SK-N-SH (cell line): ENCODE measurements at regions not wholly inside any gene's neighbourhood (a gene's known extent, or its start where the extent isn't known, plus 50 kb on each side); places are given as distances from the start of the nearest gene placed in this dataset.

Source experiments
- CTCF ChIA-PET: fragments of 300-600, 350-600 bp; formaldehyde crosslinking; extraction: SDS; loops from one replicate; lab custom pipeline; 2021; lab: Yijun Ruan, JAX
- POLR2A ChIA-PET: fragments of 350-600 bp; sonication (Branson Sonifier 250); formaldehyde crosslinking; extraction: SDS; loops from one replicate; lab custom pipeline; 2020; ENCODE audit warnings: antibody characterized with exemption, inconsistent platforms; lab: Yijun Ruan, JAX
- DNase-seq: peaks from one replicate; pipeline ENCODE4 v3.0.0; 2012
- H2AFZ ChIP-seq: fragments of 200-600 bp; sonication (generic); 2 replicates; pipeline ENCODE4 v1.8.1; 2016; ENCODE audit warnings: antibody characterized with exemption, mild to moderate bottlenecking, low read depth
- H3F3A ChIP-seq: fragments of 200-600 bp; sonication (generic); replicated peaks from 2 replicates; pipeline ENCODE3; 2016; ENCODE audit warnings: antibody characterized with exemption, mild to moderate bottlenecking; ENCODE audit not compliant: insufficient read depth
- H3K27ac ChIP-seq, 2 experiments: fragments of 200-500 bp in 1 of 2; fragments of 200-600 bp in 1 of 2; sonication (Bioruptor generic) in 1 of 2; sonication (generic), shearing (Covaris generic) in 1 of 2; 2 replicates each; pipeline versions ENCODE4 v1.5.1 to v1.6.1; 2014 to 2016; ENCODE audit warnings: low read depth in 2 of 2, inconsistent platforms in 1 of 2, low read length in 1 of 2, mild to moderate bottlenecking in 1 of 2, mixed read lengths in 1 of 2
- H3K27me3 ChIP-seq: fragments of 200-600 bp; sonication (generic), shearing (Covaris generic); 2 replicates; pipeline ENCODE4 v1.6.1; 2016; ENCODE audit warnings: mixed run types; ENCODE audit not compliant: insufficient read depth
- H3K36me3 ChIP-seq, 2 experiments: fragments of 200-500 bp in 1 of 2; fragments of 200-600 bp in 1 of 2; sonication (Bioruptor generic) in 1 of 2; sonication (generic) in 1 of 2; replicated peaks in 1 of 2; 2 replicates each; pipeline versions ENCODE3 to v1.5.1; 2014 to 2016; ENCODE audit warnings: low read length in 1 of 2, mild to moderate bottlenecking in 1 of 2; ENCODE audit not compliant: insufficient read depth in 2 of 2, control insufficient read depth in 1 of 2
- H3K4me1 ChIP-seq, 2 experiments: fragments of 200-500 bp in 1 of 2; fragments of 200-600 bp in 1 of 2; sonication (Bioruptor generic) in 1 of 2; sonication (generic), shearing (Covaris generic) in 1 of 2; 2 replicates each; pipeline versions ENCODE4 v1.5.1 to v1.6.1; 2014 to 2016; ENCODE audit warnings: low read depth in 1 of 2, low read length in 1 of 2, mixed run types in 1 of 2; ENCODE audit not compliant: insufficient read depth in 2 of 2, control insufficient read depth in 1 of 2
- H3K4me2 ChIP-seq: fragments of 200-600 bp; sonication (generic), shearing (Covaris generic); 2 replicates; pipeline ENCODE4 v1.6.1; 2017; ENCODE audit warnings: mixed run types
- H3K4me3 ChIP-seq, 2 experiments: fragments of 200-500 bp in 1 of 2; fragments of 200-600 bp in 1 of 2; sonication (Bioruptor generic) in 1 of 2; sonication (generic), shearing (Covaris generic) in 1 of 2; 2 replicates each; pipeline versions ENCODE4 v1.5.1 to v1.8.1; 2014 to 2016; ENCODE audit warnings: low read depth in 2 of 2, inconsistent platforms in 1 of 2, low read length in 1 of 2, mild to moderate bottlenecking in 1 of 2, mixed read lengths in 1 of 2, moderate library complexity in 1 of 2
- H3K79me2 ChIP-seq: fragments of 200-600 bp; sonication (generic); 2 replicates; pipeline ENCODE4 v1.8.1; 2017; ENCODE audit warnings: mild to moderate bottlenecking; ENCODE audit not compliant: insufficient read depth
- H3K9ac ChIP-seq: fragments of 200-600 bp; sonication (generic); 2 replicates; pipeline ENCODE4 v1.6.1; 2017; ENCODE audit warnings: mixed run types
- H3K9me2 ChIP-seq: fragments of 200-600 bp; sonication (generic); 2 replicates; pipeline ENCODE4 v1.6.1; 2017; ENCODE audit warnings: mixed run types
- H3K9me3 ChIP-seq: fragments of 200-600 bp; sonication (generic); 2 replicates; pipeline ENCODE4 v1.6.1; 2017; ENCODE audit warnings: mixed run types, mild to moderate bottlenecking, moderate library complexity
- H4K20me1 ChIP-seq: fragments of 200-600 bp; sonication (generic); 2 replicates; pipeline ENCODE4 v1.6.1; 2017; ENCODE audit warnings: mild to moderate bottlenecking, mixed run types; ENCODE audit not compliant: insufficient read depth
- EP300 ChIP-seq, 2 experiments: IDR thresholded peaks; 2 replicates each; pipeline versions ENCODE4 v1.4.0 to v1.6.1; 2012; ENCODE audit warnings: borderline replicate concordance in 1 of 2, low read depth in 1 of 2, low read length in 1 of 2
- EZH2phosphoT487 ChIP-seq: fragments of 200-600 bp; sonication (generic); IDR thresholded peaks from 2 replicates; pipeline ENCODE4 v1.6.1; 2017; ENCODE audit warnings: low read depth, mixed run types, mild to moderate bottlenecking, antibody characterized with exemption, moderate library complexity, borderline replicate concordance
- FOXM1 ChIP-seq: IDR thresholded peaks from 2 replicates; pipeline ENCODE4 v1.4.0; 2012; ENCODE audit warnings: low read depth, mild to moderate bottlenecking
- GABPA ChIP-seq: IDR thresholded peaks from 2 replicates; pipeline ENCODE4 v1.4.0; 2012; ENCODE audit warnings: low read depth, mild to moderate bottlenecking
- MXI1 ChIP-seq: IDR thresholded peaks from 2 replicates; pipeline ENCODE4 v1.6.1; 2012; ENCODE audit warnings: mild to moderate bottlenecking, low read depth, low read length, improper control_type of control experiment
- NRF1 ChIP-seq: IDR thresholded peaks from 2 replicates; pipeline ENCODE4 v1.6.1; 2012; ENCODE audit warnings: low read depth, mild to moderate bottlenecking, low read length
- POLR2AphosphoS5 ChIP-seq: IDR thresholded peaks from 2 replicates; pipeline ENCODE4 v1.6.1; 2012; ENCODE audit warnings: low read depth, low read length
- RFX5 ChIP-seq: IDR thresholded peaks from 2 replicates; pipeline ENCODE4 v1.6.1; 2012; ENCODE audit warnings: mild to moderate bottlenecking, improper control_type of control experiment, low read length
- TAF1 ChIP-seq: IDR thresholded peaks from 2 replicates; pipeline ENCODE4 v1.6.1; 2012; ENCODE audit warnings: low read depth, mild to moderate bottlenecking, low read length, moderate library complexity, borderline replicate concordance
- TCF12 ChIP-seq: IDR thresholded peaks from 2 replicates; pipeline ENCODE4 v1.4.0; 2012
- TEAD4 ChIP-seq: IDR thresholded peaks from 2 replicates; pipeline ENCODE4 v1.4.0; 2012; ENCODE audit warnings: mild to moderate bottlenecking, borderline replicate concordance; ENCODE audit not compliant: insufficient read depth
- WGBS: methylation state at CpG from one replicate; pipeline ENCODE4 v1.1.6; 2017; ENCODE audit warnings: low lambda C conversion rate; 5-methylcytosine and 5-hydroxymethylcytosine counted together
- TF ChIP-seq, protein P1 (sequence below): IDR thresholded peaks from 2 replicates; pipeline ENCODE4; 2012
- TF ChIP-seq, protein P2 (sequence below): fragments of 200-600 bp; sonication (generic); IDR thresholded peaks from 2 replicates; pipeline ENCODE4 v1.6.1; 2017; ENCODE audit warnings: antibody characterized with exemption, mild to moderate bottlenecking, moderate library complexity

DNA sequence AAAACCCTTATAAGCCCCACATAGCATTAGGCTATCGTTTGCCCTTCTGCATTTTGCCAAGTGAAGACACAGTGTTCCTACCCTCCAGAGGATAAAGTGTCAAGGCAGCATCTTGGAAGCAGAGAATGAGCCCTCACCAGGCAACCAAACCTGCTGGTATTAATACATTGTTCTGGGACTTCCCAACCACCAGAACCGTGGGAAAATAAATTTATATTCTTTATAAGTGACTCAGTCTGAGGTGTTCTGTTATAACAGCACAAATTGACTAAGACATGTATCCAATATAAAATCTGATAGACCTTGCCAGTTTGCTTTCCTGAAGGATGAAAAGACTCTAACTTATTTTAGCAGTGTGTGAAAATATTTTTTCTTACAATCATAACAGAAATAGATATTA is 792.5 kb upstream of the LRRC4C start:
- POLR2A ChIA-PET = no interaction called here
- no peak for DNase-seq

DNA sequence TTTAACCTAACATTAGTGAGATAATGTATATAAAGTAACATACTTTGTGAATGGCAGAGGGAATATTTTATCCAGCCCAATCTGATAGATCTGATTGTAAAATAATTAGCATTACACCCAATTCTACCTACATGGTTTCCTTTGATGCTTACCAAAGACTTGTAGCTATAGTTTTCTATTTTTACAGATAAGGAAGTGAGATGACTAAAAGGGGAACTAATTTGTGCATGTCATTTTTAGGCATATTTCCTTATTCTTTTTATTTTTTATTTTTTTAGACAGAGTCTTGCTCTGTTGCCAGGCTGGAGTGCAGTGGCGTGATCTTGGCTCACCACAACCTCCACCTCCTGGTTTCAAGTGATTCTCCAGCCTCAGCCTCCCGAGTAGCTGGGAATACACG is 793.7 kb upstream of the LRRC4C start:
- Histone ChIP-seq H3K4me1 (no peaks in the 10 kb centered on the region), H3K36me3 (no peaks in the 10 kb centered on the region), H3K9me2 (no peaks in the 10 kb centered on the region), H3K79me2 (no peaks in the 10 kb centered on the region), H3K27ac (no peak overlapping the region), H3K4me2 (no peak overlapping the region), H2AFZ (no peak overlapping the region), H3F3A (no peaks in the 10 kb centered on the region), H3K4me3 (no peak overlapping the region), H3K9me3 (no peaks in the 10 kb centered on the region), H3K9ac (no peak overlapping the region), H3K27me3 (no peaks in the 10 kb centered on the region), H4K20me1 (no peaks in the 10 kb centered on the region)
- no peak for TF ChIP-seq TEAD4
- TF ChIP-seq POLR2AphosphoS5 = no peak
- no peak for TF ChIP-seq RFX5
- WGBS = 1% methylated on average over 3 of the region's 3 CpGs
- DNase-seq = no peak
- CTCF ChIA-PET = interaction anchor here (1.3 to 1.4 kb wide), 2 partner anchors 11 to 34 kb away, joined by 3 read pairs; no protein-coding TSS in a partner anchor
- POLR2A ChIA-PET = no interaction called here

More for the DNA sequence above, 792.5 kb upstream of the LRRC4C start:
- Histone ChIP-seq H3F3A (no peaks in the 10 kb centered on the region), H2AFZ (no peak overlapping the region), H3K9me2 (no peaks in the 10 kb centered on the region), H3K9me3 (no peaks in the 10 kb centered on the region), H3K4me2 (no peak overlapping the region), H3K27ac (no peak overlapping the region), H3K4me3 (no peak overlapping the region), H3K27me3 (no peaks in the 10 kb centered on the region), H3K36me3 (no peaks in the 10 kb centered on the region), H3K79me2 (no peaks in the 10 kb centered on the region), H4K20me1 (no peaks in the 10 kb centered on the region), H3K4me1 (no peaks in the 10 kb centered on the region), H3K9ac (no peak overlapping the region)
- WGBS = 3% methylated on average over 2 of the region's 2 CpGs
- CTCF ChIA-PET = no interaction called here
- TF ChIP-seq TAF1 (no peak), EZH2phosphoT487 (no peak), EP300 (IDR thresholded peaks at IDR 0.05; ENCODE audit: borderline replicate concordance in 1 of 2, low read depth in 1 of 2, low read length in 1 of 2) (no peak), FOXM1 (no peak), GABPA (no peak), NRF1 (no peak), MXI1 (no peak), TCF12 (no peak)
- TF ChIP-seq, protein P1, sequence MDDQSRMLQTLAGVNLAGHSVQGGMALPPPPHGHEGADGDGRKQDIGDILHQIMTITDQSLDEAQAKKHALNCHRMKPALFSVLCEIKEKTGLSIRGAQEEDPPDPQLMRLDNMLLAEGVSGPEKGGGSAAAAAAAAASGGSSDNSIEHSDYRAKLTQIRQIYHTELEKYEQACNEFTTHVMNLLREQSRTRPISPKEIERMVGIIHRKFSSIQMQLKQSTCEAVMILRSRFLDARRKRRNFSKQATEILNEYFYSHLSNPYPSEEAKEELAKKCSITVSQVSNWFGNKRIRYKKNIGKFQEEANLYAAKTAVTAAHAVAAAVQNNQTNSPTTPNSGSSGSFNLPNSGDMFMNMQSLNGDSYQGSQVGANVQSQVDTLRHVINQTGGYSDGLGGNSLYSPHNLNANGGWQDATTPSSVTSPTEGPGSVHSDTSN = no peak
- TF ChIP-seq, protein P2, sequence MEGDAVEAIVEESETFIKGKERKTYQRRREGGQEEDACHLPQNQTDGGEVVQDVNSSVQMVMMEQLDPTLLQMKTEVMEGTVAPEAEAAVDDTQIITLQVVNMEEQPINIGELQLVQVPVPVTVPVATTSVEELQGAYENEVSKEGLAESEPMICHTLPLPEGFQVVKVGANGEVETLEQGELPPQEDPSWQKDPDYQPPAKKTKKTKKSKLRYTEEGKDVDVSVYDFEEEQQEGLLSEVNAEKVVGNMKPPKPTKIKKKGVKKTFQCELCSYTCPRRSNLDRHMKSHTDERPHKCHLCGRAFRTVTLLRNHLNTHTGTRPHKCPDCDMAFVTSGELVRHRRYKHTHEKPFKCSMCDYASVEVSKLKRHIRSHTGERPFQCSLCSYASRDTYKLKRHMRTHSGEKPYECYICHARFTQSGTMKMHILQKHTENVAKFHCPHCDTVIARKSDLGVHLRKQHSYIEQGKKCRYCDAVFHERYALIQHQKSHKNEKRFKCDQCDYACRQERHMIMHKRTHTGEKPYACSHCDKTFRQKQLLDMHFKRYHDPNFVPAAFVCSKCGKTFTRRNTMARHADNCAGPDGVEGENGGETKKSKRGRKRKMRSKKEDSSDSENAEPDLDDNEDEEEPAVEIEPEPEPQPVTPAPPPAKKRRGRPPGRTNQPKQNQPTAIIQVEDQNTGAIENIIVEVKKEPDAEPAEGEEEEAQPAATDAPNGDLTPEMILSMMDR = no peak
